VCaP (cell line): ENCODE measurements at regions not wholly inside any gene's neighbourhood (a gene's known extent, or its start where the extent isn't known, plus 50 kb on each side); places are given as distances from the start of the nearest gene placed in this dataset.

ENCODE experiments used
- H3K27ac ChIP-seq: fragments of 450-650 bp; 2 replicates; pipeline ENCODE4 v1.5.1; 2017
- CTCF ChIP-seq: fragments of 450-650 bp; conservative IDR thresholded peaks from 2 replicates; pipeline ENCODE4 v1.5.1; 2017; ENCODE audit warnings: mild to moderate bottlenecking, moderate library complexity

- TF ChIP-seq CTCF = no peak
- H3K27ac ChIP-seq = no peak overlapping the region
Measured at GRCh38 chr17:79217473-79218135, 143.0 kb downstream of the ENGASE start.

GRCh38 chr17:79216826-79217225 lies 142.2 kb downstream of the ENGASE start:
- TF ChIP-seq CTCF = no peak
- no peak overlapping the region for H3K27ac ChIP-seq

GRCh38 chr17:79216391-79216790 lies 141.8 kb downstream of the ENGASE start:
- TF ChIP-seq CTCF = no peak
- H3K27ac ChIP-seq = no peak overlapping the region

- no peak for TF ChIP-seq CTCF
- no peak overlapping the region for H3K27ac ChIP-seq
Measured at GRCh38 chr17:79215631-79216030, 141.0 kb downstream of the ENGASE start.

- no peak overlapping the region for H3K27ac ChIP-seq
- TF ChIP-seq CTCF = no peak
Measured at GRCh38 chr17:79214940-79215604, 140.4 kb downstream of the ENGASE start.

GRCh38 chr17:79214459-79214858 lies 139.8 kb downstream of the ENGASE start:
- no peak for TF ChIP-seq CTCF
- no peak overlapping the region for H3K27ac ChIP-seq

- TF ChIP-seq CTCF = no peak
Measured at GRCh38 chr17:79213305-79213704, 138.7 kb downstream of the ENGASE start.

More at GRCh38 chr17:79213305-79213704, 138.7 kb downstream of the ENGASE start:
- H3K27ac ChIP-seq = no peak overlapping the region
